ENCODE measurements at regions not wholly inside any gene's neighbourhood (a gene's known extent, or its start where the extent isn't known, plus 50 kb on each side); places are given as distances from the start of the nearest gene placed in this dataset.

DNA sequence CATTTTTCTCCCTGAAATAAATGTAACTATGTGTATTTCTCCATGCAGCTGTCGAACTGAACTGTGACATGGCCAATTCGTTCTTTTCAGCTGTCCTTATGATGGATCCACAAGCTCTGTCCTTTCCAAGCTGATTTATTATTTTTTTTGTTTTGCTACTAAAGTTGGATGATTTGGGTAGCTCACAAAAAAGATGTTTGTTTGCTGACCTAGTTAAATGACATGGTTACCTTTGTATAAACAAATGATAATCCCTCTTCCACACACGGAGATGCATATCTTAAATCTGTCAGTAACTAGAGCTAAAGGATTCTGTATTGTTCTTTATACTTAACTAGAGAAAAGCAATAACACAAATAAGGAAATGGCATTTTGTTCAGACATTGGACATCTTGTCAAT is 884.3 kb upstream of the PCDH20 start:
- Histone ChIP-seq H3K4me1 (ENCODE audit: control insufficient read depth in 4 of 4, insufficient read depth in 4 of 4, low read length in 3 of 4) (no peaks in the 10 kb centered on the region), H3K4me3 (ENCODE audit: low read depth in 1 of 3, low read length in 3 of 3) (no peak overlapping the region), H3K27ac (ENCODE audit: low read depth in 1 of 2, low read length in 2 of 2) (no peak overlapping the region), H3K36me3 (ENCODE audit: control insufficient read depth in 4 of 4, insufficient read depth in 3 of 4, low read depth in 1 of 4, low read length in 3 of 4) (no peaks in the 10 kb centered on the region), H3K9ac (ENCODE audit: low read depth in 1 of 2, low read length in 2 of 2) (no peak overlapping the region), H3K9me3 (ENCODE audit: control insufficient read depth in 4 of 4, low read length in 3 of 4) (no peaks in the 10 kb centered on the region), H3K27me3 (ENCODE audit: control insufficient read depth in 4 of 4, insufficient read depth in 4 of 4, low read length in 3 of 4) (no peaks in the 10 kb centered on the region)
- DNase-seq (ENCODE audit: low spot score): no peak
- TF ChIP-seq MAX (IDR thresholded peaks at IDR 0.05): no peak
- no peak for TF ChIP-seq FOXA1 (IDR thresholded peaks at IDR 0.05)
- TF ChIP-seq GABPA (IDR thresholded peaks at IDR 0.05 in 1 of 2, conservative IDR thresholded peaks at IDR 0.05 in 1 of 2): no peak
- no peak for TF ChIP-seq ATF3 (IDR thresholded peaks at IDR 0.05)
- TF ChIP-seq, protein P1, sequence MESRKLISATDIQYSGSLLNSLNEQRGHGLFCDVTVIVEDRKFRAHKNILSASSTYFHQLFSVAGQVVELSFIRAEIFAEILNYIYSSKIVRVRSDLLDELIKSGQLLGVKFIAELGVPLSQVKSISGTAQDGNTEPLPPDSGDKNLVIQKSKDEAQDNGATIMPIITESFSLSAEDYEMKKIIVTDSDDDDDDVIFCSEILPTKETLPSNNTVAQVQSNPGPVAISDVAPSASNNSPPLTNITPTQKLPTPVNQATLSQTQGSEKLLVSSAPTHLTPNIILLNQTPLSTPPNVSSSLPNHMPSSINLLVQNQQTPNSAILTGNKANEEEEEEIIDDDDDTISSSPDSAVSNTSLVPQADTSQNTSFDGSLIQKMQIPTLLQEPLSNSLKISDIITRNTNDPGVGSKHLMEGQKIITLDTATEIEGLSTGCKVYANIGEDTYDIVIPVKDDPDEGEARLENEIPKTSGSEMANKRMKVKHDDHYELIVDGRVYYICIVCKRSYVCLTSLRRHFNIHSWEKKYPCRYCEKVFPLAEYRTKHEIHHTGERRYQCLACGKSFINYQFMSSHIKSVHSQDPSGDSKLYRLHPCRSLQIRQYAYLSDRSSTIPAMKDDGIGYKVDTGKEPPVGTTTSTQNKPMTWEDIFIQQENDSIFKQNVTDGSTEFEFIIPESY (IDR thresholded peaks at IDR 0.05): no peak
- no peak for TF ChIP-seq YY1 (IDR thresholded peaks at IDR 0.05)
- TF ChIP-seq SP1 (IDR thresholded peaks at IDR 0.05): no peak
- TF ChIP-seq FOXA2 (IDR thresholded peaks at IDR 0.05): no peak
- no peak for TF ChIP-seq EGR1 (IDR thresholded peaks at IDR 0.05; ENCODE audit: low read depth in 2 of 2)
- no peak for TF ChIP-seq HNF4A (conservative IDR thresholded peaks at IDR 0.05)
- TF ChIP-seq HNF4G (IDR thresholded peaks at IDR 0.05): no peak
- TF ChIP-seq TAF1 (conservative IDR thresholded peaks at IDR 0.05): no peak
- TF ChIP-seq RXRA (IDR thresholded peaks at IDR 0.05): no peak
- no peak for TF ChIP-seq NR2F2 (IDR thresholded peaks at IDR 0.05)
- TF ChIP-seq, protein P2, sequence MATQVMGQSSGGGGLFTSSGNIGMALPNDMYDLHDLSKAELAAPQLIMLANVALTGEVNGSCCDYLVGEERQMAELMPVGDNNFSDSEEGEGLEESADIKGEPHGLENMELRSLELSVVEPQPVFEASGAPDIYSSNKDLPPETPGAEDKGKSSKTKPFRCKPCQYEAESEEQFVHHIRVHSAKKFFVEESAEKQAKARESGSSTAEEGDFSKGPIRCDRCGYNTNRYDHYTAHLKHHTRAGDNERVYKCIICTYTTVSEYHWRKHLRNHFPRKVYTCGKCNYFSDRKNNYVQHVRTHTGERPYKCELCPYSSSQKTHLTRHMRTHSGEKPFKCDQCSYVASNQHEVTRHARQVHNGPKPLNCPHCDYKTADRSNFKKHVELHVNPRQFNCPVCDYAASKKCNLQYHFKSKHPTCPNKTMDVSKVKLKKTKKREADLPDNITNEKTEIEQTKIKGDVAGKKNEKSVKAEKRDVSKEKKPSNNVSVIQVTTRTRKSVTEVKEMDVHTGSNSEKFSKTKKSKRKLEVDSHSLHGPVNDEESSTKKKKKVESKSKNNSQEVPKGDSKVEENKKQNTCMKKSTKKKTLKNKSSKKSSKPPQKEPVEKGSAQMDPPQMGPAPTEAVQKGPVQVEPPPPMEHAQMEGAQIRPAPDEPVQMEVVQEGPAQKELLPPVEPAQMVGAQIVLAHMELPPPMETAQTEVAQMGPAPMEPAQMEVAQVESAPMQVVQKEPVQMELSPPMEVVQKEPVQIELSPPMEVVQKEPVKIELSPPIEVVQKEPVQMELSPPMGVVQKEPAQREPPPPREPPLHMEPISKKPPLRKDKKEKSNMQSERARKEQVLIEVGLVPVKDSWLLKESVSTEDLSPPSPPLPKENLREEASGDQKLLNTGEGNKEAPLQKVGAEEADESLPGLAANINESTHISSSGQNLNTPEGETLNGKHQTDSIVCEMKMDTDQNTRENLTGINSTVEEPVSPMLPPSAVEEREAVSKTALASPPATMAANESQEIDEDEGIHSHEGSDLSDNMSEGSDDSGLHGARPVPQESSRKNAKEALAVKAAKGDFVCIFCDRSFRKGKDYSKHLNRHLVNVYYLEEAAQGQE (IDR thresholded peaks at IDR 0.05): no peak
- no peak for TF ChIP-seq JUND (IDR thresholded peaks at IDR 0.05)
- TF ChIP-seq CTCF (IDR thresholded peaks at IDR 0.05; ENCODE audit: low read depth, low read length, missing input control): no peak
- TF ChIP-seq RAD21 (IDR thresholded peaks at IDR 0.05): no peak
- WGBS: 42% methylated on average over 3 of the region's 3 CpGs

- H3K36me3 ChIP-seq (ENCODE audit: control insufficient read depth in 4 of 4, insufficient read depth in 3 of 4, low read depth in 1 of 4, low read length in 3 of 4): no peaks in the 10 kb centered on the region
- no peaks in the 10 kb centered on the region for H3K9me3 ChIP-seq (ENCODE audit: control insufficient read depth in 4 of 4, low read length in 3 of 4)
- no peak for DNase-seq (ENCODE audit: low spot score)
- no peak overlapping the region for H3K9ac ChIP-seq (ENCODE audit: low read depth in 1 of 2, low read length in 2 of 2)
- TF ChIP-seq FOXA1 (IDR thresholded peaks at IDR 0.05) (no peak), JUND (IDR thresholded peaks at IDR 0.05) (no peak), NR2F2 (IDR thresholded peaks at IDR 0.05) (no peak), RAD21 (IDR thresholded peaks at IDR 0.05) (no peak), MAX (IDR thresholded peaks at IDR 0.05) (no peak), FOXA2 (IDR thresholded peaks at IDR 0.05) (no peak), ATF3 (IDR thresholded peaks at IDR 0.05) (no peak), EGR1 (IDR thresholded peaks at IDR 0.05; ENCODE audit: low read depth in 2 of 2) (no peak)
- TF ChIP-seq, protein P2 (IDR thresholded peaks at IDR 0.05): no peak
- no peaks in the 10 kb centered on the region for H3K27me3 ChIP-seq (ENCODE audit: control insufficient read depth in 4 of 4, insufficient read depth in 4 of 4, low read length in 3 of 4)
- no peaks in the 10 kb centered on the region for H3K4me1 ChIP-seq (ENCODE audit: control insufficient read depth in 4 of 4, insufficient read depth in 4 of 4, low read length in 3 of 4)
- no peak overlapping the region for H3K27ac ChIP-seq (ENCODE audit: low read depth in 1 of 2, low read length in 2 of 2)
- H3K4me3 ChIP-seq (ENCODE audit: low read depth in 1 of 3, low read length in 3 of 3): no peak overlapping the region
These were observed 881.2 kb upstream of the PCDH20 start for GRCh38 chr13:62296812-62297211.

Measured in liver (tissue), 8 donors.